Activated CD8-positive, alpha-beta memory T cell treated with anti-CD3 and anti-CD28 coated beads, Interleukin-2, amount 50 U/mL, for 24 hours (primary cell): ENCODE measurements at regions not wholly inside any gene's neighbourhood (a gene's known extent, or its start where the extent isn't known, plus 50 kb on each side); places are given as distances from the start of the nearest gene placed in this dataset.

ENCODE experiments used
- DNase-seq: peaks from one replicate; pipeline ENCODE4 v3.0.0-alpha.2; 2020; ENCODE audit errors: extremely low read depth

DNA sequence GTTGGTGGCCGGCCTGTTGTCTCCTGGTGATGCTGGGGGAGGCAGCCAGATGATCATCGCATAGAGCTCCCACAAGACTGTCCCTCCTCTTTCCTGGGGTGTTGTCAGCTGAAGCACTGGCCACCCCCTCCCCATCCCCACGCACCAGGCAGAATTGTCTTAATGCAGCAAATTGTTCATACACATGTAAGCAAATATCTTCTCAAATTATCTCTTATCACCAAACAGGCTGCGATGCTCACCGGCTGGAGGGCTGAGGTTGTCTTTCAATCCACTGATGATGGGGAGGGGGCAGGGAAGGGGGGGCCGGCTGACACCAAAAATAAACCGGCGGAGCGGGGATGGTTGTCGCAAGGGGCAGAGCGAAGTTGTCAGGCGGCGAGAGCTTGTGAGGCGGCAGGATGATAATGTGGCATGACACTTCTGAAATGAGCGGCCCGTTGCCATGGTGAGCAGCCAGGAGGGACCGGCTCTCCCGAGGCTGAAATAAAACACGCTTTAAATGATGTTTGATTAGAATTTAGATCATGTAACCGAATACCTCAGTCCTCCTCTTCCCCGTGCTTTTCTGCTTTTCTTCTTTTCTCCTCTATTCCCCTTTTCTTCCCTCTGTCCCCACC is 59.8 kb downstream of the MRM1 start:
- DNase-seq = no peak

DNA sequence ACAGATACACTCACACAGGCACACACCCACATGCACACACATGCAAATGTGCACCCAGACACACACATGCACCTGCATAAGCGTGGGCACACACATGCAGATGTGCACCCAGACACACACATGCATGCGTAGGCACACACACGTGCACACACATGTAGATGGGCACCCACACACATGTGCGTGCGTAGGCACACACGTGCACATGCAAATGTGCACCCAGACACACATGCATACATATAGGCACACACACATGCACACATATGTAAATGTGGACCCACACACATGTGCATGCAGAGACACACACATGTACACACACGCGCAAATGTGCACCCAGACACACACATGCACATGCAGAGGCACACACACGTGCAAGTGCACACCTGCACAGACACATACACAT is 60.3 kb downstream of the MRM1 start:
- DNase-seq = no peak

DNA sequence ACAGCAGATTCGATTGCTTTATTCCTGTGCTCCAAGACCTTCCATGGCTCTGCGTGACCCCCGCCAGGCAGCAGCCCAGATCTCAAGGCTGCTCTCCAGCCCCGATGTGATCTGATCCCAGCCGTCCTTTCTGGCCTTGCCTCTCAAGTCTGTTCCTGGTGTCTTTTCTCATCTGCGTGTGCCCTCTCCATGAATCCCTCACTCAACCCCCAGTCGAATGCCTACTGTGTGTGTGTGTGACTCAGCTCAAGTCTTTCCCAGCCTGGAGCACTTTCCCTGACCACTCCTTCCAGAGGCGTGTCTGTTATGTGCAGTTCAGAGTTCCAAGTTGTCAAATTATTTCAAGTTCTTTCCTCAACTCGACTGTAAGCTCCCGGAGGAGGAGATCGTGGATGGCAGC is 64.0 kb downstream of the MRM1 start:
- DNase-seq = no peak

DNA sequence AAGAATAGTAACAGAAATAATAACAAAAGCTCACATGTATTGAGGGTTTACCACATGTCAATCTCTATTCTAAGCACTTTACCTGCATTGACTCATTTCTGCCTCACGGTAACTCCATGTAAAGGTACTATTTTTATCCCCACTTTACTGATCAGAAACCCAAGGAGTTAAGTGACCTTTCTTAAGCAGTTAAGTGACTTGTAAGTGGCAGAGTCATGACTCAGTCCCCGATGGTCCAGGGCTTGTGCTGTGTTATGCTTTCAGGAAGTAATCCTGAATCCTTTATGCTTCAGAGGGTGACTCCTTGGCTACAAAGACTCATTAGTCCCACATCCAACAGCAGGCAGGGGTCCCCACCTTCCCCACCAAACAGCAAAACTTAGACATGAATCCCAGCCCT is 66.5 kb downstream of the MRM1 start:
- no peak for DNase-seq

DNA sequence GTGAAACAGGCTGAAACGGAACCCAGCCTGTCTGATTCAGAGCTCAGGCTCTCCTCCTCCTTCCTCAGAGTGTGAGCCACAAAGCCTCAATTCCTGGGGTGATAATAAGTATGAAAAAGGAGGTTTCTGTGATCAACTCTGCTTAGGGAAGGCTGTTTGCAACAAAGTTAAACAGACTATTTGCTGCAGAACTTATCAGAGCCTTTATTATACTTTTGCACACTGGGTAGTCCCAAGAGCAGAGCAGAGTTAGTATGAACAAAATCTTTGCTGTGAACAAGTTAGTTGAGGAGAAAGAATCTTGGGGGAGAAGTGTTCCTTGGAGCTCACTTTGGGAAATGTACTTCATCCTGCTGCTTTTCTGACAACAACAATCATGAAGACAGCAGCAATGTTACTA is 67.4 kb downstream of the MRM1 start:
- no peak for DNase-seq

DNA sequence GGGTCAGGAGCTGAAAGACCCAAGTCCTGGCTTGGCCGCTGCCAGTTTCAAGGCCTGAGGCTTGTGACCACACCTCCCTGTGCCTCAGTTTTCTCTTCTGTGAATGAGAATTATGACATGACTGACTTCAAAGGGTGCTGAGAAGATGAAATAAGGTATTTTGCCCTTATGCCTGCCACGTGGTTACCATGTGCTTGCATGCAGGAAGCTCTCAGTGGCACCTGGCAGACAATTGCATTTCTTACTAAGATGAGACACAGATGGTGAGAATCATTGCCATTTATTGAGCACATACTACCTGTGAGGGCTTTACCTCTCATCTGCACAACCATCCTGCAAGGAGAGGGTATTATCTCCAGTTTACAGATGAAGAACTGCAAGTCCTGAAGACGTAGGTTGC is 69.8 kb downstream of the MRM1 start:
- DNase-seq = no peak

DNA sequence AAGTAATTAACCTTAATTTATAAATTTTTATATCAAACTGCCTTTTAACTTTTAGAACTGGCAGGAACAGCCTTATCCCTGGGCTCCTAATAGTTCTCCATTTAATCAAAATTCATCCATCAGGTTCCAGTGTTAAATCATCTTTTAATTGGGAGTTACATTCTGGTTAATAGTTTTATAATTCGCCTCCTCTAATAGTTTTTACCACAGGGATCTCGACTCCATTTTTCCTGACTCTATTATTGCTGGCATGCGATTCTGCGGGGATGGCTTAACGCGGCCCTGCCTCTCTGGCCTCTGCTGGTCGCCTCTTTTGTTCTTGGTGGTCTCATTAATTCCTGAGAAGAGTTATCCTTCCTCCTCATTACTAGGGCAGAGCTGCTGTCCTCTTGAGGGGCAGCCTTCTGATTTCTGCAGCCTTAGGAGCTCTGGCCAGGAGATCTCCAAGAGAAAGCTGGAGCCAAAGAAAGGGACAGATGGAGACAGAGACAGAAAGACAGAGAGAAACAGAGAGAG is 71.1 kb downstream of the MRM1 start:
- no peak for DNase-seq

DNA sequence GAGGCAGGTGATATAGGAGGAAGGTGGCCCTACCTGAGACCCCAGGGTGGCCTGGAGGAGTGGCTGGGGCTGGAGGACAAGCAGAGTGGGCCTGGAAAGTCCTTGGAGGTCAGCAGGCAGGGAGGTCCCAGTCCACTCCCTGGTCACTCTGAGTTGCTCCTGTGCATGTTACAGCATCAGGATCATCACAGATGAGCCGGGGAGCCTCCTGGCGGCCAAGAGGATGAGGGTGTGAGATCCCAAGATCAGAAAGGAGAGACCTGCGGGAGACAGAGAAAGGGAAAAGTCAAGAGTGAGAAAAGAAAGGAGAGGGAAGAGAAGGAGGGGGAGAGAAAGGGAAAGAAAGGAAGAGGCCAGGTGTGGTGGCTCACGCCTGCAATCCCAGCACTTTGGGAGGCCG is 71.7 kb downstream of the MRM1 start:
- DNase-seq = no peak

DNA sequence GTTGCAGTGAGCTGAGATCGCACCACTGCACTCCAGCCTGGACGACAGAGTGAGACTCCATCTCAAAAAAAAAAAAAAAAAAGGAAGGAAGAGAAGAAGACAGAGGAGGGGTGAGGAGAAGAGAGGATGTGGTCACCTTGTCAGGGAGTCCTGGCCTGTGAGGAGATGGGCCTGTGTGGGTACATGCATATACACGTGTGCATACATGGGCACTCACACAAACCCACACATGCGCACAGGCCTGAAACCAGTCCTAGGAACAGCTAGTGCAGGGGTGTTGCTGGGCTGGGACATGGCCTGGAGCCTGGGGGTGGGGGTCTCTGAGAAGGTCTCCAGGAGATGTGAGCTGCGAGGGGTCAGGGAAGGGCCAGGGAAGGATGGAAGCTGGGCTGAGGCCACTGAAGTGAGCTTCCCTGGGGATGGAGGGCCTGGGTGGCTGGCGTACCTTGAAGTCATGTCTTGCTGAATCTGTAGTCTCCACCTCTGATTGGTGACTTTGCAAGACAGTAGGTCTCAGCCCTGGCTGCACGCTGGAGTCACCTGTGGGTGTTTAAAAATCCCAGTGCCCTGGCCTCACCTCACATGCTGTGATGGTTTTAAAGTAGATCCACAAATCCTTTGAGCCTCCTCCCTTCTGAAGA is 72.4 kb downstream of the MRM1 start:
- DNase-seq = no peak

DNA sequence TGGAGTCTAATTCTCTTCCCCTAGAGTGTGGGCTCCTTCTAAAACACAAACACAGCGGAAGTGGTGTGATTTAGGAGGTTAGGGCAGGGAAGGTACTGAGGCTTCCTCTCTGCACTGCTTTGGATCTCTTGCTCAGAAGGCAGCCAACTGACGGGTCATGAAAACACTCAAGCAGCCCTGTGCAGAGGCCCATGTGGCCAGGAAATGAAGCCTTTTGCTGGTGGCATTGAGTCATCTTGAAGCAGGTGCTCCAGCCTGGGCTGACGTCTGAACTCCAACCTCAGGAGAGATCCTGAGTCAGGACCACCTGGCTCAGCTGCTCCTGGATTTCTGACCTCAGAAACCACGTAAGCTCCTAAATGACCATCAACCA is 72.9 kb downstream of the MRM1 start:
- no peak for DNase-seq

DNA sequence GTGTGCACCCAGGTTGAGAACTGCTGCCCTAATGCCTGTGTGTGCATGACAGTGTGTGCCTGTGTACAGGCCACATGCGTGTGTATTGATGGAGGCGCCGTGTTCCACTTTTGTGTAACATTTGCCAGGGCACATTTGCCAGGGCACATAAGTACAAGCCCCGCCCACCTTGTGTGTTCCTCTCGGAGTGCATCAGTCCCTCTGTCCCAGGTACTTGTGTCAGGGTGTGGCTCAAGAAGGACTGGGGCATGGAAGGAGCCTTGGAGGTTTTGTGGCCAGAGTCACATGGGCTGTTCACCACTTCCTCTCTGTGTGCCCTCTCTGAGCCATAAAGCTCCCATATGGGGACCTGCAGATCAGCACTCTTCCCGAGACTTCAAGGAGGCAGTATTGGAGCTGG is 73.9 kb downstream of the MRM1 start:
- no peak for DNase-seq

DNA sequence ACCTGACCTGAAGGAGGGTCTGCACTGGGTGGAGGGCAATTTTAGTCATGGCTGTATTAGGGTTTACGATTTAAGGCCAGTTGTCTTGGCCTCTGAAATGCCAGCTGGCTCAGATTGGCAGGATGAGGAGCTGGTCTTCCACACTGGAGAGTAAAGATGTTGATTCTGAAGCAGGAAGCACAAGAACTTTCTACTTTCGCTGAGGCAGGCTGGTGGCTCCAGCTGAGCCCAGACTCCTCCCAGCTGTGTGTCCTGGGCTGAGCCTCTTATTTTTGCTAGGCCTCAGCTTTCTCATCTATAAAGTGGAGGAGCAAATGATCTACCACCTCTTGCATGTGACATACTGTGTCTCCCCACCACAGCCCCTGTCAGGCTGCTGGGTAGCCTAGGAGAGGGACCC is 74.4 kb downstream of the MRM1 start:
- no peak for DNase-seq

DNA sequence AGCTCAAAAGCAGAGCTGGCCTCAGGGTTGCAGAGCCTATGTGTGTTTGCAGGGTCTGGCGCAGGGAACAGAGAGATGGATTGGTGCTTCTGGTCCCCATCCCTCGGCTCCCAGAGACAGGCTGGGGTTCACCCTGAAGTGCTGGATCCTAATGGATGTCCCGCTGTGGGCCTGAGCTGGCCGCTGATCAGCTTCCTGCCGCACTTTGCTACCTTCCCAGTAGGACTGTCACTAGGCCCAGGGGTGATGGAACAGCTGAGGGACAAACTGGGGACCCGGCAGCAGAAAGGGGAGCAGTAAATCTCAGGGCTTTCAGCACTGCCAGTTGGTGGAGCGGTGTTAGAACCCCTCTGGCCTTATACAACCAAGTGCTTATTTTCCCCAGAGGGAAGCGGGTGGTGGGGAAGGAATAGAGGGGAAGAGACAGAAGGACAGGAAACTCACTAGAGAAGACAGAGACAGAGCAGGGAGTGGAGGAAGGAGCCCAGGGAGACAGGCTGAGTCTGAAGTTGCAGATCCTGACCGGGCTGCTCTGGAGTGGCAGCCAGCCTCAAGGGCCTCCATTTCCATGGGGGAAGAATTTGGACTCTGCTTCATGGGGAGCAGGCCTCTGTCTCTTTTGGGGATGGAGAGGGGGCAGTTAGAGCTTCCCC is 78.6 kb downstream of the MRM1 start:
- no peak for DNase-seq

DNA sequence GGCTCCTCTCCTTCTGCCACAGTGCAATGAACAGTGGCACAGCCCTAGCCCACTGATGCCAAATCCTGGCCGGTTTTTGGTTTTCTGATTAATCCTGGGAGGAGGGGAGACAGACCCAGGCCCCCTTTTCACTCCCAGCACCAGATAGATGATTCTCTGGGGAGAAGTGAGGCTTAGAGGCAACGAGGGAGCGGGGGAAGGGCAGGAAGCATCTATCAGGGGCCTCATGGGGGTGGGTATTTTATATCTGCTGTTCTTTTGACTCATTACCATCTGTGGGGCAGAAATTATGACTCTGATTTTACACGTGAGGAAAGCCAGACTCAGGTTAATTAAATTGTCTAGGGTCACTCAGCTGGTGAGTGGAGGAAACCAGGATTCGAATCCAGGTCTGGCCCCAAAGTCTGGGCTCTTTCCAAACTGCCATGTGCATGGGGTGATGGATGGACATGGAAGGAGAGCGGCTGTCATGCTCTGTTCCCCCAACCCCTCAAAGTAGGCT is 79.4 kb downstream of the MRM1 start:
- DNase-seq = no peak

DNA sequence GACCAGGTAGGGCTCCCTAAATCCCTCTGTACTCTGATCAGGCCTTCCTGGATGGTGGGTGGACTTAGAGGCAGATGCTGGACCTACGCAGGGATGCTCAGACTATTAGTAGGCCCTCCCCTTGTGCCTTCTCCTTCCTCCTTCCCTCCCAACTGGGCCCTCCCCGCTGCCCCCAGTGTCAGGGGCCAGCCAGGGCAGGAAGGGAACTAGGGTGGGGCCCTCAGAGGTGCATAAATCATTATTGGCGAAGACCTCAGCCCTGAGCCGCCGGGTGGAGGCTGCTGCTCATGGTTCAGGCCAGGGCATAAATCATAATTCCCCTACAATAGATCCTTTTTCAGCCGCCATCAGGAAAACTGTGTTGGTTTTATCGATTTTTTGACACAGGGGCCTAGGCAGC is 81.4 kb downstream of the MRM1 start:
- no peak for DNase-seq

DNA sequence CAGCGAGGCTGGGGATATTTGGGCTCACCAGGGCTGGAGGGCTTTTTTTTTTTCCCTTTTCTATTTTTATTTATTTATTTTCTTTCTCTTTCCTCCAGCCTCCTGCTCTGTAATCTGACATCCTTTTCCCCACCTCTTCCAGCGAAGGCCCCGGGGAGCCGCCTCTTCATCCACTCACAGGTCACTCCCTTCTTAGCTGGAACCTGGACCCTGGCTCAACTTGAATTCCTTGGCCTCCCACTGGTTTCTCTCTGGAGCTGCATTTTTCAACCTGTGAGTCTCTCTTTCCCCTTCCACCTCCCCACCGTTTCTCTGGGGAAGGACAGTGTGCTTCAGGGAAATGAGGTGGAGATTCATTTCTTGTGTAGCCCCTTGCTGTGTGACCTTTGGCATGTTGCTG is 82.0 kb downstream of the MRM1 start:
- no peak for DNase-seq

DNA sequence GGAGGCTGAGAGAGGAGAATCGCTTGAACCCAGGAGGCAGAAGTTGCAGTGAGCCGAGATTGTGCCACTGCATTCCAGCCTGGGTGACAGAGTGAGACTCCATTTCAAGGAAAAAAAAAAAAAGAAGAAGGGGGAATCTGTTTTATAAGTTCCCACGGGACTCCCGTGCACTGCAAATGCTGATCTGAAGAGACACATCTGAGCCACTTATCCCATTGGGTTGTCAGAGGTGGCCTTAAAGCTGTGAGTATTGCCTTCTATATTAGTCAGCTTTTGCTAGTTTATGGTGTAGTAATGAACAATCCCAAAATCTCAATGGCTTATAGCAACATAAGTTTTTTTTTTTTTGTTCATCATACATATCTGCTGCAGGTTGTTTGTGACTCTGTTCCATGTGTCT is 82.8 kb downstream of the MRM1 start:
- no peak for DNase-seq

DNA sequence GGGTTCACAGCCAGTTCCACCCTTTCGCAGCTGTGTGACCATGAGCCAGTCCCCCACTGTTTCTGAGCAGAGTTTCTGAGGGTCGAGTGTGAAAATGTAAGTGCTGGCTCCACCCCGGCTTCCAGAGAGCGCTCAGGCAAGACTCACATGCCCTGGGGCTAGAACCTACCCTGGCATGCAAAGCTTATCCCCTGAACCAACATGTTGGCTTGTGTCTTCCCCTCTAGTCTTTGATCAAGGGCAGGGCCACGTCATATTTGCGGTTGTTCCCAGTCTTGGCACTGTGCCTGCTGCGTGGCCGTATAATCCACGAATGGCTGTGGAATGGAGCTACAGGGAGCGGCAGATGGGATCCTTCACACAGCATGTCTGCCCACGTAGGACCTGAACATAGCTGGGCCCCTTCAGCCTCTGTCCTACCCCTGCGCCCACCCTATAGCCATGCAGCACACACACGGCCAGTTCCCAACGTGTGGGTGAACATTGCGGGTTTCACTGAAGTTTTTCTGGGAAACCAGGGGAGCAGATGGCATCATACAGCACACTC is 84.8 kb downstream of the MRM1 start:
- DNase-seq = no peak

DNA sequence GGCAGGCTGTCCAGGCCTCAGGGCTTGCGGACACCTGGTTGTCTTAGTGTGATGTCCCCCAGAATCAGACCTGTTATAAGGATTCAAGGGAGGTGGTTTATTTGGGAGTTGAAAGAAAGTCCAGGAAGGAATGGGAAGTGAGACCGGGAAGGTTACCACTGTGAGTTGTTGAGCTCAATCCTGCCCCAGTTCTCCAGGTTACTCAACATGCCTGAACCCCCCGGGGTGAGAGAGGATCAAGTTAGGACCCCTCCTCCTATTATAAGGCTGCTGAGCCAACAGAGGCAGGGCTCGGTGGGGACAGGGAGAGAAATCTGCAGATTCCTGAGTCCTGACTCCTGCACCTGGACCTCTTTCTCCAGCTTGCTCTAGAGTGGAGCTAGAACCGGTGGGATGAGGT is 86.4 kb downstream of the MRM1 start:
- DNase-seq = no peak

DNA sequence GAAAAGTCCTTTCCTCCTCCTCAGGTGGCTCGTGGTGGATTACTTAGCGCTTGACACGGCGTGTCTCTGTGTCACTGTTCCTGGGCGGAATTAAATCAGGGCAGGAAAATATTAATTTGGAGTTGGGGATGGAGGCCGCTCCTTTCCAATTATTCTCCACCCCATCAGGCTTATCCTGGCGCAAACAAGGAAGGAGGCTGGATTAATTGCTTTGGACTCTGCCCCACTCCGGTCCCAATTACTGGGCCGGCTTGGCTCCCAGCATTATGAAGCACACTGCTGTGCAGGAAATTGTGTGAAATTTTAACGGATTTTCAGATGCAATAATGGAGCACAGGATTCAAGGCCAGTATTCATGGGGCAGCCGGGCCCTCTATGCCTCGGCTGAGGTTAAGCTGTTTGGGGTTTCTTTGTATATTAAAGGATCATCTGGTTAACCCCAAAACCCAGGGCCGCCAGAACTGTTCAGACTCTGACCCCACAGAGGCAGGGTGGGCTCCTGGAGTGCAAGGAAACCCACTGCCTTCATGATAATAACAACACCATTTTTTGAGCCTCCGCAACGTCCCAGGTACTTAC is 87.8 kb downstream of the MRM1 start:
- no peak for DNase-seq

DNA sequence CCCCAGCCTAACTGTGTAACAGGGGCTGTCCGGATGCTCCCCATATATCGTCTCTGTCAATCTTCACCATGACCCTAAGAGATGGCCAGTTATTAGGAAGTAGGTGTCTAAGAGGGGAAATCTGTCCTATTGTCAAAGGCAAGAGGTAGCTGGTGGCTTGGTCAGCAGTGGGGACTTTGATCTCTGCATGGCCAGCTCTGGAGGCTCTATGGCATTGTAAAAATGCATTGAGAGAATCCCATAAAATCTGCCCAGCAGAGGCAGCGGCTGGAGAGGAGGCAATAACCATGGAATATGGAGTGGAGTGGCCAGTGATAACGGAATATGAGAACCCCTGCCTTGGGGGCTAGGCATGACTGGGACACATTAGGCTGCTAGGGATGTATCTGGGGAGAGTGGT is 88.8 kb downstream of the MRM1 start:
- no peak for DNase-seq

DNA sequence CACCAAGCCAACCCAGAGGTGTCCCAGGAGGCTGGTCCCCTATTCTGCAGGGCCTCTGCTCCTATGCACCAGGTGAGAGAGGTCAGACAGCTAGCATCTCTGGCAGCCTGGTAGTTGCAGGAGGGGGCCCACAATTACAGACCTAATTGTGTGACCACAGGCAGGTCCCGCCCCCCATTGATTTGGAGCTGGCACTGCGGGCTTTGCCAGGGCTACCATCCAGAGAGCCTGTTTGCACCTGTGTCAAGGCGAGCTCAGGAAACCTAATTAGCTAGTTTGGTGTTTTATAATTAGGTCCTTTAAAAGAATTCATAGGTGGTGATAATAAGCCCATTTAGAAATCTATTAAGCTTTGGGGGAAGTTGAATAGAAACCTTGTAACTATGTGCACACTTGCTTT is 90.2 kb downstream of the MRM1 start:
- no peak for DNase-seq

DNA sequence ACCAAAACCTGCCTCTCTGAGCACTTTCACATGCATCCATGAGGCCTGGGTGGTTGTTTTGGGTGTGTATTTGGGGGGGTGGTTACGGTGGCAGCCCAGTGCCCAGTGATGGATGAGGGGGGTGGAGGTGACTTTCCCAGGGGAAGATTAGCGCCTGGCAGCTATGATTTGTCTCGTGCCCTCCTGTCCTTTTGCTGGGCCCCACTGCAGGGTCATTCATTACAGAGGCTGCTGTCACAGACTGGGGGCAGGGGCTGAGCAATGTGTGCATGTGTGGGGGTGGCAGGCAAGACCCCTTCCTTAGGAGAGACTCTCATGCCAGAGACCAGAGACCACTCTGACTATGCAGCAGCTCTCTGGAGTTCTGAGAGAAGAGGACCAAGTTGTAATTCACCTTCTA is 93.7 kb downstream of the MRM1 start:
- no peak for DNase-seq
